GM23338 (cell line): ENCODE measurements at regions not wholly inside any gene's neighbourhood (a gene's known extent, or its start where the extent isn't known, plus 50 kb on each side); places are given as distances from the start of the nearest gene placed in this dataset.

Source experiments
- ATAC-seq: fragments of 200-7000 bp; cut with Tn5 transposase; 3 replicates; pipeline ENCODE4 v1.9.1; 2020
- DNase-seq: peaks from one replicate; pipeline ENCODE4 v3.0.0-alpha.2; 2015; ENCODE audit warnings: low spot score
- H2AFZ ChIP-seq: fragments of 200-600 bp; sonication (generic); 2 replicates; pipeline ENCODE4 v1.8.0; 2016; ENCODE audit warnings: antibody characterized with exemption, mild to moderate bottlenecking, moderate library complexity
- H3F3A ChIP-seq: fragments of 200-600 bp; sonication (generic); replicated peaks from 2 replicates; pipeline ENCODE4 v1.8.0; 2017; ENCODE audit warnings: antibody characterized with exemption, mixed run types, low read depth
- H3K27ac ChIP-seq: fragments of 200-600 bp; sonication (generic); 2 replicates; pipeline ENCODE4 v1.6.1; 2016; ENCODE audit warnings: low read depth
- H3K27me3 ChIP-seq: fragments of 200-600 bp; sonication (generic); 2 replicates; pipeline ENCODE4 v1.8.0; 2016; ENCODE audit warnings: mild to moderate bottlenecking, mixed run types, moderate library complexity; ENCODE audit not compliant: insufficient read depth
- H3K36me3 ChIP-seq: fragments of 200-600 bp; sonication (generic); 2 replicates; pipeline ENCODE4 v1.8.0; 2016; ENCODE audit warnings: mild to moderate bottlenecking; ENCODE audit not compliant: insufficient read depth
- H3K4me1 ChIP-seq: fragments of 200-600 bp; sonication (generic); 2 replicates; pipeline ENCODE4 v1.8.0; 2016; ENCODE audit warnings: mild to moderate bottlenecking, moderate library complexity; ENCODE audit not compliant: insufficient read depth
- H3K4me2 ChIP-seq: fragments of 200-600 bp; sonication (generic); 2 replicates; pipeline ENCODE4 v1.7.1; 2017; ENCODE audit warnings: mixed run types
- H3K4me3 ChIP-seq: fragments of 200-600 bp; sonication (generic); 2 replicates; pipeline ENCODE4 v1.6.1; 2016; ENCODE audit warnings: mixed run types
- H3K79me2 ChIP-seq: fragments of 200-600 bp; sonication (generic); replicated peaks from 2 replicates; pipeline ENCODE4 v1.8.0; 2017; ENCODE audit warnings: mild to moderate bottlenecking; ENCODE audit not compliant: insufficient read depth
- H3K9me2 ChIP-seq: fragments of 200-600 bp; sonication (generic); 2 replicates; pipeline ENCODE4 v1.8.0; 2017; ENCODE audit not compliant: insufficient read depth
- H4K20me1 ChIP-seq: fragments of 200-600 bp; sonication (generic); replicated peaks from 2 replicates; pipeline ENCODE4 v1.8.0; 2017; ENCODE audit warnings: mild to moderate bottlenecking; ENCODE audit not compliant: insufficient read depth
- H3K27ac Mint-ChIP-seq: 2 replicates; pipeline ENCODE4 v1.8.0; 2020; ENCODE audit warnings: inconsistent platforms, mild to moderate bottlenecking, moderate library complexity, mixed read lengths
- H3K27me3 Mint-ChIP-seq: 3 replicates; pipeline ENCODE4 v1.8.0; 2022; ENCODE audit warnings: low read depth, mild to moderate bottlenecking, moderate library complexity, mixed read lengths, inconsistent platforms; ENCODE audit not compliant: insufficient read depth, poor library complexity
- H3K36me3 Mint-ChIP-seq: 3 replicates; pipeline ENCODE4 v1.8.0; 2021; ENCODE audit warnings: low read depth, mild to moderate bottlenecking, inconsistent platforms, moderate library complexity, mixed read lengths
- H3K4me1 Mint-ChIP-seq: 3 replicates; pipeline ENCODE4 v1.8.0; 2020; ENCODE audit warnings: mild to moderate bottlenecking, inconsistent platforms, mixed read lengths
- H3K4me3 Mint-ChIP-seq: 3 replicates; pipeline ENCODE4 v1.8.0; 2021; ENCODE audit warnings: moderate library complexity, mild to moderate bottlenecking, inconsistent platforms, mixed read lengths
- H3K9me3 Mint-ChIP-seq: 3 replicates; pipeline ENCODE4 v1.8.0; 2020; ENCODE audit warnings: moderate library complexity, mild to moderate bottlenecking, inconsistent platforms, mixed read lengths
- CREB1 ChIP-seq: fragments of 250-450 bp; sonication (Bioruptor Pico); IDR thresholded peaks from 2 replicates; pipeline ENCODE4 v1.5.0; 2020; ENCODE audit warnings: low read depth, mild to moderate bottlenecking, moderate library complexity
- EZH2 ChIP-seq: fragments of 200-600 bp; sonication (generic); IDR thresholded peaks from one replicate; pipeline ENCODE4 v1.8.0; 2017; ENCODE audit warnings: antibody characterized with exemption, mild to moderate bottlenecking, low read depth; ENCODE audit not compliant: unreplicated experiment
- EZH2phosphoT487 ChIP-seq: fragments of 200-600 bp; sonication (generic); IDR thresholded peaks from one replicate; pipeline ENCODE4 v1.8.1; 2018; ENCODE audit warnings: antibody characterized with exemption; ENCODE audit not compliant: unreplicated experiment
- JUNB ChIP-seq: IDR thresholded peaks from one replicate; pipeline ENCODE4 v1.6.1; 2016; ENCODE audit warnings: antibody characterized with exemption; ENCODE audit not compliant: unreplicated experiment
- NANOG ChIP-seq: IDR thresholded peaks from 2 replicates; pipeline ENCODE4 v1.6.1; 2016; ENCODE audit warnings: antibody characterized with exemption, borderline replicate concordance
- POLR2AphosphoS5 ChIP-seq: IDR thresholded peaks from 2 replicates; pipeline ENCODE4 v1.6.1; 2016; ENCODE audit warnings: antibody characterized with exemption, low read depth
- STAT1 ChIP-seq: IDR thresholded peaks from one replicate; pipeline ENCODE4 v1.6.1; 2016; ENCODE audit warnings: antibody characterized with exemption; ENCODE audit not compliant: unreplicated experiment
- ZNF114 ChIP-seq: fragments of 250-450 bp; sonication (Bioruptor Pico); IDR thresholded peaks from 2 replicates; pipeline ENCODE4 v1.5.0; 2020; ENCODE audit warnings: mild to moderate bottlenecking, moderate library complexity
- ZNF331 ChIP-seq: fragments of 250-450 bp; sonication (Bioruptor Pico); IDR thresholded peaks from 2 replicates; pipeline ENCODE4 v1.5.0; 2020; ENCODE audit warnings: low read depth, mild to moderate bottlenecking, moderate library complexity
- TF ChIP-seq, protein P1 (sequence below): IDR thresholded peaks from 2 replicates; pipeline ENCODE4 v1.6.1; 2016; ENCODE audit warnings: antibody characterized with exemption
- TF ChIP-seq, protein P2 (sequence below): IDR thresholded peaks from one replicate; pipeline ENCODE4 v1.6.1; 2018; ENCODE audit warnings: antibody characterized with exemption; ENCODE audit not compliant: unreplicated experiment
- TF ChIP-seq, protein P3 (sequence below): fragments of 250-450 bp; sonication (Bioruptor Pico); IDR thresholded peaks from 2 replicates; pipeline ENCODE4 v1.5.0; 2020; ENCODE audit warnings: mild to moderate bottlenecking, moderate library complexity
- TF ChIP-seq, protein P4 (sequence below), 2 experiments: fragments of 200-600 bp in 1 of 2; sonication (generic) in 1 of 2; conservative IDR thresholded peaks; 2 replicates each; pipeline versions ENCODE4 v1.5.1 to v1.6.1; 2016 to 2017; ENCODE audit warnings: antibody characterized with exemption in 2 of 2, low read depth in 2 of 2, mild to moderate bottlenecking in 2 of 2, moderate library complexity in 1 of 2

DNA sequence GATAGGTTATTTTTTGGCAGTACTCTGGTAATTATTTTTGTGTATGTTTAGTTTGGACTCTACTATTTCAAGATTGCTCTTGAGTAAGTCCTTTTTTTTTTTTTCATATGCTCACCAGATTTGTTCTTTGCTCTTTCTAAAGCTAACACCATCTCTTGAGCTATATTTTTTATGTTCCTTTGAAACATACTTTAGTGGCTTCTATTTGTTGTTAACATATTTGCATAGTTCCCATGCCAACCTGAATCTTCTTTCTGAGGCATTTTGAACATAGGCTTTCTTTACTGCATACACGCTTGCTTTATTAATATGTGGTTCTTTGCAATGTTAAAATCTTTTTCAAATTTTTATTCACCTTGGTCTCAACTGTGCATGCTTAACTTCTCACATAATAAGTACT is 1644.9 kb downstream of the SUCLG1 start:
- H3K36me3 Mint-ChIP-seq, result no peaks in the 10 kb centered on the region
- no peaks in the 10 kb centered on the region for H3F3A ChIP-seq
- ATAC-seq, result no peak
- no peaks in the 10 kb centered on the region for H3K27me3 ChIP-seq
- no peaks in the 10 kb centered on the region for H3K36me3 ChIP-seq
- H3K27ac ChIP-seq, result no peak overlapping the region
- no peak overlapping the region for H3K4me3 ChIP-seq
- H2AFZ ChIP-seq, result no peak overlapping the region
- no peaks in the 10 kb centered on the region for H3K4me1 ChIP-seq
- no peaks in the 10 kb centered on the region for H3K9me3 Mint-ChIP-seq
- no peak overlapping the region for H3K4me3 Mint-ChIP-seq
- H3K27me3 Mint-ChIP-seq, result no peaks in the 10 kb centered on the region
- TF ChIP-seq, protein P1, sequence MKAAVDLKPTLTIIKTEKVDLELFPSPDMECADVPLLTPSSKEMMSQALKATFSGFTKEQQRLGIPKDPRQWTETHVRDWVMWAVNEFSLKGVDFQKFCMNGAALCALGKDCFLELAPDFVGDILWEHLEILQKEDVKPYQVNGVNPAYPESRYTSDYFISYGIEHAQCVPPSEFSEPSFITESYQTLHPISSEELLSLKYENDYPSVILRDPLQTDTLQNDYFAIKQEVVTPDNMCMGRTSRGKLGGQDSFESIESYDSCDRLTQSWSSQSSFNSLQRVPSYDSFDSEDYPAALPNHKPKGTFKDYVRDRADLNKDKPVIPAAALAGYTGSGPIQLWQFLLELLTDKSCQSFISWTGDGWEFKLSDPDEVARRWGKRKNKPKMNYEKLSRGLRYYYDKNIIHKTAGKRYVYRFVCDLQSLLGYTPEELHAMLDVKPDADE, result no peak
- TF ChIP-seq, protein P2, sequence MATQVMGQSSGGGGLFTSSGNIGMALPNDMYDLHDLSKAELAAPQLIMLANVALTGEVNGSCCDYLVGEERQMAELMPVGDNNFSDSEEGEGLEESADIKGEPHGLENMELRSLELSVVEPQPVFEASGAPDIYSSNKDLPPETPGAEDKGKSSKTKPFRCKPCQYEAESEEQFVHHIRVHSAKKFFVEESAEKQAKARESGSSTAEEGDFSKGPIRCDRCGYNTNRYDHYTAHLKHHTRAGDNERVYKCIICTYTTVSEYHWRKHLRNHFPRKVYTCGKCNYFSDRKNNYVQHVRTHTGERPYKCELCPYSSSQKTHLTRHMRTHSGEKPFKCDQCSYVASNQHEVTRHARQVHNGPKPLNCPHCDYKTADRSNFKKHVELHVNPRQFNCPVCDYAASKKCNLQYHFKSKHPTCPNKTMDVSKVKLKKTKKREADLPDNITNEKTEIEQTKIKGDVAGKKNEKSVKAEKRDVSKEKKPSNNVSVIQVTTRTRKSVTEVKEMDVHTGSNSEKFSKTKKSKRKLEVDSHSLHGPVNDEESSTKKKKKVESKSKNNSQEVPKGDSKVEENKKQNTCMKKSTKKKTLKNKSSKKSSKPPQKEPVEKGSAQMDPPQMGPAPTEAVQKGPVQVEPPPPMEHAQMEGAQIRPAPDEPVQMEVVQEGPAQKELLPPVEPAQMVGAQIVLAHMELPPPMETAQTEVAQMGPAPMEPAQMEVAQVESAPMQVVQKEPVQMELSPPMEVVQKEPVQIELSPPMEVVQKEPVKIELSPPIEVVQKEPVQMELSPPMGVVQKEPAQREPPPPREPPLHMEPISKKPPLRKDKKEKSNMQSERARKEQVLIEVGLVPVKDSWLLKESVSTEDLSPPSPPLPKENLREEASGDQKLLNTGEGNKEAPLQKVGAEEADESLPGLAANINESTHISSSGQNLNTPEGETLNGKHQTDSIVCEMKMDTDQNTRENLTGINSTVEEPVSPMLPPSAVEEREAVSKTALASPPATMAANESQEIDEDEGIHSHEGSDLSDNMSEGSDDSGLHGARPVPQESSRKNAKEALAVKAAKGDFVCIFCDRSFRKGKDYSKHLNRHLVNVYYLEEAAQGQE, result no peak
- TF ChIP-seq EZH2phosphoT487 (no peak), ZNF331 (CRISPR knock-in tag) (no peak), ZNF114 (no peak), EZH2 (no peak), CREB1 (CRISPR knock-in tag) (no peak), NANOG (no peak), STAT1 (no peak), POLR2AphosphoS5 (no peak), JUNB (no peak)
- TF ChIP-seq, protein P3, sequence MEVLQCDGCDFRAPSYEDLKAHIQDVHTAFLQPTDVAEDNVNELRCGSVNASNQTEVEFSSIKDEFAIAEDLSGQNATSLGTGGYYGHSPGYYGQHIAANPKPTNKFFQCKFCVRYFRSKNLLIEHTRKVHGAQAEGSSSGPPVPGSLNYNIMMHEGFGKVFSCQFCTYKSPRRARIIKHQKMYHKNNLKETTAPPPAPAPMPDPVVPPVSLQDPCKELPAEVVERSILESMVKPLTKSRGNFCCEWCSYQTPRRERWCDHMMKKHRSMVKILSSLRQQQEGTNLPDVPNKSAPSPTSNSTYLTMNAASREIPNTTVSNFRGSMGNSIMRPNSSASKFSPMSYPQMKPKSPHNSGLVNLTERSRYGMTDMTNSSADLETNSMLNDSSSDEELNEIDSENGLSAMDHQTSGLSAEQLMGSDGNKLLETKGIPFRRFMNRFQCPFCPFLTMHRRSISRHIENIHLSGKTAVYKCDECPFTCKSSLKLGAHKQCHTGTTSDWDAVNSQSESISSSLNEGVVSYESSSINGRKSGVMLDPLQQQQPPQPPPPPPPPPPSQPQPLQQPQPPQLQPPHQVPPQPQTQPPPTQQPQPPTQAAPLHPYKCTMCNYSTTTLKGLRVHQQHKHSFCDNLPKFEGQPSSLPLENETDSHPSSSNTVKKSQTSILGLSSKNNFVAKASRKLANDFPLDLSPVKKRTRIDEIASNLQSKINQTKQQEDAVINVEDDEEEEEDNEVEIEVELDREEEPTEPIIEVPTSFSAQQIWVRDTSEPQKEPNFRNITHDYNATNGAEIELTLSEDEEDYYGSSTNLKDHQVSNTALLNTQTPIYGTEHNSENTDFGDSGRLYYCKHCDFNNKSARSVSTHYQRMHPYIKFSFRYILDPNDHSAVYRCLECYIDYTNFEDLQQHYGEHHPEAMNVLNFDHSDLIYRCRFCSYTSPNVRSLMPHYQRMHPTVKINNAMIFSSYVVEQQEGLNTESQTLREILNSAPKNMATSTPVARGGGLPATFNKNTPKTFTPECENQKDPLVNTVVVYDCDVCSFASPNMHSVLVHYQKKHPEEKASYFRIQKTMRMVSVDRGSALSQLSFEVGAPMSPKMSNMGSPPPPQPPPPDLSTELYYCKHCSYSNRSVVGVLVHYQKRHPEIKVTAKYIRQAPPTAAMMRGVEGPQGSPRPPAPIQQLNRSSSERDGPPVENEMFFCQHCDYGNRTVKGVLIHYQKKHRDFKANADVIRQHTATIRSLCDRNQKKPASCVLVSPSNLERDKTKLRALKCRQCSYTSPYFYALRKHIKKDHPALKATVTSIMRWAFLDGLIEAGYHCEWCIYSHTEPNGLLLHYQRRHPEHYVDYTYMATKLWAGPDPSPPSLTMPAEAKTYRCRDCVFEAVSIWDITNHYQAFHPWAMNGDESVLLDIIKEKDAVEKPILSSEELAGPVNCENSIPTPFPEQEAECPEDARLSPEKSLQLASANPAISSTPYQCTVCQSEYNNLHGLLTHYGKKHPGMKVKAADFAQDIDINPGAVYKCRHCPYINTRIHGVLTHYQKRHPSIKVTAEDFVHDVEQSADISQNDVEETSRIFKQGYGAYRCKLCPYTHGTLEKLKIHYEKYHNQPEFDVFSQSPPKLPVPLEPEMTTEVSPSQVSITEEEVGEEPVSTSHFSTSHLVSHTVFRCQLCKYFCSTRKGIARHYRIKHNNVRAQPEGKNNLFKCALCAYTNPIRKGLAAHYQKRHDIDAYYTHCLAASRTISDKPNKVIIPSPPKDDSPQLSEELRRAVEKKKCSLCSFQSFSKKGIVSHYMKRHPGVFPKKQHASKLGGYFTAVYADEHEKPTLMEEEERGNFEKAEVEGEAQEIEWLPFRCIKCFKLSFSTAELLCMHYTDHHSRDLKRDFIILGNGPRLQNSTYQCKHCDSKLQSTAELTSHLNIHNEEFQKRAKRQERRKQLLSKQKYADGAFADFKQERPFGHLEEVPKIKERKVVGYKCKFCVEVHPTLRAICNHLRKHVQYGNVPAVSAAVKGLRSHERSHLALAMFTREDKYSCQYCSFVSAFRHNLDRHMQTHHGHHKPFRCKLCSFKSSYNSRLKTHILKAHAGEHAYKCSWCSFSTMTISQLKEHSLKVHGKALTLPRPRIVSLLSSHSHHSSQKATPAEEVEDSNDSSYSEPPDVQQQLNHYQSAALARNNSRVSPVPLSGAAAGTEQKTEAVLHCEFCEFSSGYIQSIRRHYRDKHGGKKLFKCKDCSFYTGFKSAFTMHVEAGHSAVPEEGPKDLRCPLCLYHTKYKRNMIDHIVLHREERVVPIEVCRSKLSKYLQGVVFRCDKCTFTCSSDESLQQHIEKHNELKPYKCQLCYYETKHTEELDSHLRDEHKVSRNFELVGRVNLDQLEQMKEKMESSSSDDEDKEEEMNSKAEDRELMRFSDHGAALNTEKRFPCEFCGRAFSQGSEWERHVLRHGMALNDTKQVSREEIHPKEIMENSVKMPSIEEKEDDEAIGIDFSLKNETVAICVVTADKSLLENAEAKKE (CRISPR knock-in tag), result no peak
- TF ChIP-seq, protein P4, sequence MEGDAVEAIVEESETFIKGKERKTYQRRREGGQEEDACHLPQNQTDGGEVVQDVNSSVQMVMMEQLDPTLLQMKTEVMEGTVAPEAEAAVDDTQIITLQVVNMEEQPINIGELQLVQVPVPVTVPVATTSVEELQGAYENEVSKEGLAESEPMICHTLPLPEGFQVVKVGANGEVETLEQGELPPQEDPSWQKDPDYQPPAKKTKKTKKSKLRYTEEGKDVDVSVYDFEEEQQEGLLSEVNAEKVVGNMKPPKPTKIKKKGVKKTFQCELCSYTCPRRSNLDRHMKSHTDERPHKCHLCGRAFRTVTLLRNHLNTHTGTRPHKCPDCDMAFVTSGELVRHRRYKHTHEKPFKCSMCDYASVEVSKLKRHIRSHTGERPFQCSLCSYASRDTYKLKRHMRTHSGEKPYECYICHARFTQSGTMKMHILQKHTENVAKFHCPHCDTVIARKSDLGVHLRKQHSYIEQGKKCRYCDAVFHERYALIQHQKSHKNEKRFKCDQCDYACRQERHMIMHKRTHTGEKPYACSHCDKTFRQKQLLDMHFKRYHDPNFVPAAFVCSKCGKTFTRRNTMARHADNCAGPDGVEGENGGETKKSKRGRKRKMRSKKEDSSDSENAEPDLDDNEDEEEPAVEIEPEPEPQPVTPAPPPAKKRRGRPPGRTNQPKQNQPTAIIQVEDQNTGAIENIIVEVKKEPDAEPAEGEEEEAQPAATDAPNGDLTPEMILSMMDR (conservative IDR thresholded peaks at IDR 0.05; ENCODE audit: low read depth in 2 of 2), result no peak
- H3K4me2 ChIP-seq, result no peak overlapping the region
- H3K4me1 Mint-ChIP-seq, result peaks cover 4% of the 10 kb centered on the region; the same call in 2 of the 3 replicates
- no peaks in the 10 kb centered on the region for H4K20me1 ChIP-seq
- H3K79me2 ChIP-seq, result no peaks in the 10 kb centered on the region
- H3K9me2 ChIP-seq, result no peaks in the 10 kb centered on the region
- H3K27ac Mint-ChIP-seq, result no peak overlapping the region
- DNase-seq, result no peak
